ENCODE measurements at regions not wholly inside any gene's neighbourhood (a gene's known extent, or its start where the extent isn't known, plus 50 kb on each side); places are given as distances from the start of the nearest gene placed in this dataset.

DNA sequence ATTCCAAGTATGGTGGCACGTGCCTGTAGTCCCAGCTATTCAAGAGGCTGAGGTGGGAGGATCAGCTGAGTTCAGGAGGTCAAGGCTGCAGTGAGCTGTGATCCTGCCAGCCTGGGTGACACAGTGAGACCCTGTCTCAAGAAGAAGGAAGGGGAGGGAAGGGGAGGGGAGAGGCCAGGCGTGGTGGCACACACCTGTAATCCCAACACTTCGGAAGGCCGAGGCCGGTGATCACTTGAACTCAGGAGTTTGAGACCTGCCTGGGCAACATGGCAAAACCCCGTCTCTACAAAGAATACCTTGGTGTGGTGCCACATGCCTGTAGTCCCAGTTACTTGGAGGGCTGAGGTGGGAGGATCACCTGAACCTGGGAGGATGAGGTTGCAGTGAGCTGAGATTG is 145.7 kb downstream of the SHANK2 start:
- TF ChIP-seq POLR2A (IDR thresholded peaks at IDR 0.05), result no peak
- TF ChIP-seq, protein P1, sequence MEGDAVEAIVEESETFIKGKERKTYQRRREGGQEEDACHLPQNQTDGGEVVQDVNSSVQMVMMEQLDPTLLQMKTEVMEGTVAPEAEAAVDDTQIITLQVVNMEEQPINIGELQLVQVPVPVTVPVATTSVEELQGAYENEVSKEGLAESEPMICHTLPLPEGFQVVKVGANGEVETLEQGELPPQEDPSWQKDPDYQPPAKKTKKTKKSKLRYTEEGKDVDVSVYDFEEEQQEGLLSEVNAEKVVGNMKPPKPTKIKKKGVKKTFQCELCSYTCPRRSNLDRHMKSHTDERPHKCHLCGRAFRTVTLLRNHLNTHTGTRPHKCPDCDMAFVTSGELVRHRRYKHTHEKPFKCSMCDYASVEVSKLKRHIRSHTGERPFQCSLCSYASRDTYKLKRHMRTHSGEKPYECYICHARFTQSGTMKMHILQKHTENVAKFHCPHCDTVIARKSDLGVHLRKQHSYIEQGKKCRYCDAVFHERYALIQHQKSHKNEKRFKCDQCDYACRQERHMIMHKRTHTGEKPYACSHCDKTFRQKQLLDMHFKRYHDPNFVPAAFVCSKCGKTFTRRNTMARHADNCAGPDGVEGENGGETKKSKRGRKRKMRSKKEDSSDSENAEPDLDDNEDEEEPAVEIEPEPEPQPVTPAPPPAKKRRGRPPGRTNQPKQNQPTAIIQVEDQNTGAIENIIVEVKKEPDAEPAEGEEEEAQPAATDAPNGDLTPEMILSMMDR (IDR thresholded peaks at IDR 0.05), result no peak
